ENCODE measurements at regions not wholly inside any gene's neighbourhood (a gene's known extent, or its start where the extent isn't known, plus 50 kb on each side); places are given as distances from the start of the nearest gene placed in this dataset.
A peak's percentile ranks its signal among the peaks of the same experiment; 100 is the strongest.

DNA sequence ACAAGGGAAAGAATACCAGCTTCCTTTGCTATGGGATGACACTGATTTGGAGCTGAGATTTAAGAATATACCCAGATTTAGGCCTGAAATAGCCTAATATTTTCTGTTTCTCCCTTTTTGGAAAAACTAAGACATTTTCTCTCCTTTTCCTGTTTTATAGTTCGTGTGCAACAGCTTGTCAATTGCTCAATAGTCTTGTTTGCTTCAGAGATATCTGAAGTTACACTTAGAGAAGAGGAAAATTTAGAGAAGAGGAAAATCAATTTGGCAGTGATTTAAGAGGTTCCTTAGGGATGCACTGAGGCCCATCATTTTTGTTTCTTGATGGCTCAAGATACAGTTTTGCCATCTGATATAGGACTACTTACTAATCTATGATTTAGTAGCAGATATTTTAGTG is 398.6 kb downstream of the RFPL4B start:
- DNase-seq = no peak

DNA sequence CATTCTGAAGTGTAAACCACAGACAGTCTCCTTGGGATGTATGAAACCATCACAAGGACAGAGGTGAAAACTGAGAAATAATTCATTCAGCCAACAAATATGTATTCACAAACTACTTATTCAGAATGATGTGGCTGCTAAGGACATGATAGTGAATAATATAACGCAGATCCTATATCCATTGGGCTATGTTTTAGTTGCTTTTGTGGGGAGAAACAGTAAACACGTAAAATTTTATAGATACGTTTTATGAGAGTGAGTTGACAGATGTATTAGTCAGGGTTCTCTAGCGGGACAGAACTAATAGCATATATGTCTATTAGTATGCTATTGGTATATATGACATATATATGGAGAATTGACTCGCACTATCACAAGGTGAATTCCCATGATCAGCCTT is 402.5 kb downstream of the RFPL4B start:
- no peak for DNase-seq

DNA sequence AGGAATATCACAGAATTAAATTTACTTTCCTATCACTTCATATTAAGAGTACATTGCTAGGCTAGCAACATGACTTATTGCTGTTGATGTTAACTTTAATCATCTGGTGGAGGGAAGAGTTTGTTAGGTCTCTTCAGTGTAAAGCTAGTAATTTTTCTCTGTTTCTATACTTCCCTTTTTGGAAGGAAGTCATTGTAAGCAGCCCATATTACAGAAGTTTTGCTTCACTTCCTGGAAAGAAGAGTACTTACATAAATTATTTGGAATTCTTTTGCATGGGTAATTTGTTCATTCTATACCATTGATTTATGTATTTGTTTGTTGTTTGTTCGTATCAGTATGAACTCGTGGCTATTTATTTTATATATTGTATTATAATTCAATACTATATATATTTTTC is 405.2 kb downstream of the RFPL4B start:
- DNase-seq = no peak

DNA sequence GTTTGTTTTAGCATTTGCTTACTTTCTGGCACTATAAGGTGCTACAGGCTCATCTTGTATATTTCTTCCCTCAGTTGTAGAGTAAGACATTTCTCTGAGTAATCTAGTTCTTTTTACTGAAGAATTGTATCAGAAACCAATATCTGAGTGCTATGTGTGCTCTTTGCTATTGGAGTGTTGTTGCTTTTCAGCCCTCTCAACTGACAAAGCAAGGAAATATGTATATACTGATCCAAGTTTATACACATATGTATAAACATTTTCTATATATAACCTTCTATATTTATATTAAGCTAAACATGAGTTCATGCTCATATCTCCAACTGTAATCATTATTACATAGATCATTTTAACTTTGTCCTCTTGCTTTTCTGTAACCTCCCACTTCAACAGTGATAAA is 405.7 kb downstream of the RFPL4B start:
- no peak for DNase-seq

DNA sequence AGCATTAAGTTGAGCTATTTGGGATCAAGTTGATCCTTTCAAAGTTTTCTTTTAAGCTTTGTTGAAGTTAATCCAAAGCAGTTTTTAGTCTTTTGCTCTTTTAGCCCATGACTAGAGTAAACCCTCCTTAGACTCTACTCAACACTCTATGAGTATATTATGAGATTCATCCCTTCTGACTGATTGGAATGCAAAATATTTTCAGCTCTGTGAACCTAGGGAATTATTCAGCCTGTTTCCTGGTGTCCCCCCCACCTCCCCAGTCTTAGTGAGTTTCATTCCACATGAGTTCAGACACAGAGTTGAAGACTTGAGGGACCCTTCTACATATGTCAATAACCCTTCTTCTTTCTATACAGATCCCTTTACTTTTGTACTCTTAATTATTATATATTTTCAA is 413.7 kb downstream of the RFPL4B start:
- no peak for DNase-seq

DNA sequence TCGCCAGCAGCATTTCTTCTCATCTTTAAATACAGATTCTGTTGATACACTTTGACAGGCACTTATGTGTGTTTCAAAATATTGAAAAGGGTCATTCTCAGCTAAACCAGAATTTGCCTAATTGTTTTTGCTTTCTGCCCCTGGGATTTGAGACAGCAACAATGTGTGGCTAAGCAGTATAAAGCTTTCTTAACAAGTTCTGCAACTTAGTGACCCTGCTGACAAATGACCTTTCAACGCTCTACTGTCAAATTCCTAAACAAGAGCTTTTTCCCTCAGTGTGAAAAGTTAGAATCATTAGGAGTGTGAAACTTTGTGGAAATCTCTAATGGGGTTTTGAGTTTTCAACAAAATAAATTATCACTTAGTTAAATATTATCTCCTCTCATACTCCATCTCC is 414.6 kb downstream of the RFPL4B start:
- DNase-seq = no peak

DNA sequence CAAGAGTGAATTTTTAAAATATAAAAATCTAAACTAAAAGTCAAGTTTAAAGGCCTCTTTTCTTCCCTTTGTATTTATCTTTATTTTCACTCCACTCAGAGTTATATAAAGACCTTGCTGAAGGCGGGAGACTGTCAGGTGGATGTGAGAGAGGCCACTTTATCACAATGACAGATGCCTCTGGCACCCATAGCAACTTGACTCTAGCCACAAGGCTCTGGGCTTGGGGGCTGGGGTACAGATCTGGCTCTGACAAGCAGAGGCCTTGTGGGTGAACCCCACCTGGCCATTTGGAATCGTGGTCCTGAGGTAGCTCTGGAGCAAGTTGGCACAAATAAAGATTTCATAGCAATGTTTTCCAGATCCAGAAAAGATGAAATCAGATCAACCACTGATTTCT is 417.2 kb downstream of the RFPL4B start:
- no peak for DNase-seq

DNA sequence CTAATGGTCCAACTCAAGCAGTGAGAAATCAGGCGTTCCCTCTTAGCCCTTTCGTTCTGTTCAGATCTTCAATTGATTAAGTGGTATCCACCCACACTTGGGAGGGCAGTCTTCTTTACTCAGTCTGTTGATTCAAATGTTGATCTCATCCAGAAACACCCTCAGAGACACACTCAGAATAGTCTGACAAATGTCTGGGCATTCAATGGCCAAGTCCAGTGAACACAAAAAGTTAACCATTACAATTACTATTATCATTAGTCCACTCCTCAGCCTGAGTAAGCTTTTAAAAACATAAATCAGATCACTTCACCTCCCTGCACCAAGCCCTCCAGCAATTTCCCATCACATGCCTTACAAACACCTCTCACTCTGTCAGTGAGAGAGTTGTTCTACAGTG is 423.2 kb downstream of the RFPL4B start:
- no peak for DNase-seq

DNA sequence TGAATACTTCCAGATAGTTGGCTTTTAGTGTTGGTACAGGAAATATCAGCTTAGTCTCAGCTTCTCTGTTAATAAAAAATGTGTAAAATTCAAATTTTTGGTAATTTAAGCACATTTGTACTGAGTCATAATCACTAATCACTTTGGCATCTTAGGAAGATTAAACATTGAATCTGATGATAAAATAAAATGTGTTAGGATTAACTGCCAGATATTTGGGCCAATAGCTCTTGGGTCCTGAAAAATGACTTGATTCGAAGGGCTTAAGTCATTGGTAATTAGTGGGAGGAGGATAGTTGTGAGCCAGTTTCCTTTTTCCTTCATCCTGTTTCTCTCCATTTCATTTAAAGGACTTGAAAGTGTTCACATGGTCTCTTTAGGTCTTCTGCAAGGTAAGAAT is 426.1 kb downstream of the RFPL4B start:
- no peak for DNase-seq

DNA sequence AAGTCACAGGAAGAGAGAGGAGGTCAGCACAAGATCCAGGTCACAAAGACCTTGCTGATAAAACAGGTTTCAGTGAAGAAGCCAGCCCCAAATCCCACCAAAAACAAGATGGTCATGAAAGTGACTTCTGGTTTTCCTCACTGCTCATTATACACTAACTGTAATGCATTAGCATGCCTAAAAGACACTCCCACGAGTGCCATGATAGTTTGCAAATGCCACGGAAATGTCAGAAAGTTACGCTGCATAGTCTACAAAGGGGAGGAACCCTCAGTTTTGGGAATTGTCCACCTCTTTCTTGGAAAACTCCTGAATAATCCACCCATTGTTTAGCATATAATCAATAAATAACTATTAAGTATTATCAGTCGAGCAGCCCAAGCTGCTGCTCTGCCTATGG is 427.2 kb downstream of the RFPL4B start:
- no peak for DNase-seq

DNA sequence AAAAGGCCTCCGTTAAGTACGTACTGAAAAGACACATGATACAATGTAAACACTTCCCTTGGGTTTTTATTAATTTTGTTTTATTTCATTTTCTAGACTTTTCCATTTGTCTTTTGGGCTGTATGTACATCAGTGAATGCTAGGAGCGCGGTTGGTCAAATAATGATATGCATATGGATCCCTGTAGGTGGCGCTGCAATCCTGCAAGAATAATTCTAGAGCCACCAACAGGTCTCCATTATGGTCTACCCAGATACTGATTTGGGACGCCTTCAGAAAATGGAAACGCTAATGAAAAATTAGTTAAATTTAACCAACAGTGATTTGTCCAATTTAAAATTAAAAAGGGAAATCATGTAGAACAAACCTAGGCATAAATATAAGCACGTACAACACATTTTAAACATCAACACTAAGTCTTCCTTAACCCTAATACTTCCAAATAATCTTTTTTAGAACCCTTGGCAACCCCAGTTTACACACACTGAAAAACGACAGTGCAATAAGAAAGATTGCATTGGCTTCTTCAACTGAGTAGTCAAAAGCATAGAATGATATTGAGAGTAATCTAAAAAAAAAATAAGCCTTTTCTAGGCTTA is 433.5 kb downstream of the RFPL4B start:
- peak; percentile 20 for DNase-seq

DNA sequence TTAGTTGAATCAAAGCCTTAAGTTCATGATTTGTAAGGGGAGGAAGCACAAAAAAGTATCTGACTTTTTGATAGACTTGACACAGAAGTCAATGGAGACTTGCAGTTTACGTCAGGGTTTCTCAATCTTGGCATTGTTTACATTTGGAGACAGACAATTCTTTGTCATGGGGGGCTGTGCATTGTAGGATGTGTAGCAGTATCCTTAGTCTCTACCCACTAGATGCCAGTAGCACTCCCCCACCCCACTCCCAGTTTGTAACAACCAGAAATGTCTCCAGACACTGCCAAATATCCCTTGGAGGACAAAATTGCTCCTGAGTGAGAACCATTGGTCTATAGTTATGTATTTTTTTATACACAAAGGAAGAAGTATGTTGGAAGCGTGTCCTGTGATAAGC is 434.1 kb downstream of the RFPL4B start:
- DNase-seq = no peak

DNA sequence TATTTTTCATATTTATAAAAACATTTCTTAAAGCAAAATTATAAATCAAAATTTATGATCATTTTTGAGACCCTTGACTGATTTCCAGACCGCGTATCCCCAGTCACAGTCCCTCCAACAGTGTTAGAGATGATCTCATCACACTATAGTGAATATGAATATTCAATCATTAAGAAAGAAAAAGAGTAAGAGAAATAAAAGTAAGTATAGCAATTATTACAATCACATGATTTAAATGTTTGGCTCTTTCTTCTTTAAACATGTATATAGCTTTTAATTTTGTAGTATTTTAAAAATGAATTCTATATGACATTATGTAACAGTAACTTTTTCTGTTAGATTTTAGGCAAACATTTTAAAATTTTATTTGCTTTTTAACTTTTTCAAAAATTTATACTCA is 438.3 kb downstream of the RFPL4B start:
- DNase-seq = no peak

DNA sequence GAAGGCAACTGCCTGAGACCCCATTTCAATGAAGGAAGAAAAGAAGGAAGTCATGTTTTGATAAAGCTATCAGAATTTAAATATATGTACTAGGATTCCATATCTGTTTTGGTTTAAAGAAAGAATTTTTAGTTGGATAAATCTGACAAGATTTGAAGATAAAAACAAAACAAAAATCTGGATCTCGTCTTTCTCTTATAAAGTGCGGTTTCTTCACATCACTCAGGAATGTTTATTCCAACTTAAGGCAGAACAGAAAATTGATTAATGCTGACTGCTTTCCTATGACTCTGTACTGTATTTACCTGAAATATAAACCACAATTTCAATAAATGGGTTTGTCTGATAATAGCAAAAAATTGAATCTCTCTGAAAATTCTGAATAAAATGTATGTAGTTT is 439.7 kb downstream of the RFPL4B start:
- DNase-seq = no peak

DNA sequence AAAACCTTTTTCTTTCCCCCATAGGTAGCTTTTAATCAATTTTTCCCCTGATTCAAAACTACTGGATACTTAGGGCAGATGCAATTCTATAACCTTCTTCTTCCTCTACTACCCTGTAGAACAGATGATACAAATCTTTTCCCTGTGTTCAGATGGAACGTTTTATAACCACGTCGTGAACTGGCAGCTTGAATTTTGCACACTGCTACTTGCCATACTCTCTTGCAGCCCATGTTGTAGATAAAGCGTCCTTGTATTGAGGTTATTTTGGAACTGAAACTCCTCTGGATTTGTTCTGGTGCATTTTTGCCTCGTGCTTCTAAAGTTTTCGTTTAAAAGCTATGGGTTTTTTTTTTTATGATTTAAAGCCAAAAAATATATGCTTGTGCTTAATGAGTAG is 440.2 kb downstream of the RFPL4B start:
- no peak for DNase-seq

DNA sequence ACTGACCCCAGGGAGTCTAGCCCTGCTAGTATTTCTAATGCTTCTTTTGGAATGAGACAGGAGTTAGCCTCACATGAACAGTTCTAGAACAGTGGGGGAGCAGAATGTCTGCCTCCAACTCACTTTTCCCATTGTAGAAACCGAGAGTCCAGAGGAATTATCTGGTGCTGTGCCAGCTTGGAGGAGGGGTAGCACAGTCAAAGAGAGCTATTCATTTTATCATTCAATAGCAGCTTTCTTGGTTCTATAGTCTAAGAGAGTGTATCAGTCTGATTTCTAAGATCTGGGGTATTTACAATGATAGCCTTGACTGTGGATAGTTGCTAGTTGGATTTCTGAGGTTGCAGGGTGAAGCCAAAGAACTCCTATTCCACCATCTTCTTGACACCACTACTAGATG is 448.2 kb downstream of the RFPL4B start:
- no peak for DNase-seq

DNA sequence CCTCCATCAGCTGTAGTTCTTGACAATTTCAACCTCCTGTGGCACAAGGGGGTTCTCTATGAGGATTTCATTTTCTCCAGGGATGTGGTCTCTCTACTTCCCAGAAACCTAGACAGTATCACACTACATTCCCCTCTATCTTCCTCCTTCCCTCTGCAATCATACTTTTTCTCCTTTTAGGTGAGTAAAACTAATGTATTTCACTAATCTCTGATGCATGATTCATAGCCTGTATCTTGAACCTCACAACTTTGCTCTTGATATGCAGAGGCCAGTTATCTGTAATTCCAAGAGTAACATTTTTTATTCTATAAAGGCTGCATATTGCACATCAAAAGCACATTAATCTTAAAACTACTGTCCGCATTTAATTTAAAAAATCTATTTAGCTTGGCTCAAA is 449.6 kb downstream of the RFPL4B start:
- DNase-seq = no peak

DNA sequence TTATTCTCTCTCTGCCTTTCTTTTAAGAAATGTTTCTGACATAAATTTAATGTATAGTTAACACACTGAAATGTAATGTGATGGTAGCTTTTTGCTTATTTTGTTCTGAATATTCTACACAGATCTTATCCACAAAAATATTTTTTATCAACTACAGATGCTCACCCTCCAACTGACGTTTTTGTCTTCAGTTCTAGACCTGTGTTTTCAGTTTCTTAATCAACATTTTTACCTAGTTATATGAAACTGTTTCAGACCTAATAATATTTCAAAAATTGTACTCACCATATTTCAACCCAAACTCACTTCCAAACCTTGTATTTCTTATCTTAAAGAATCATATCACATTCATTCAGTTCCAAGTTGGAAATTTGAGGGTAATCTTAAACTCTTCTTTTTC is 452.8 kb downstream of the RFPL4B start:
- no peak for DNase-seq

DNA sequence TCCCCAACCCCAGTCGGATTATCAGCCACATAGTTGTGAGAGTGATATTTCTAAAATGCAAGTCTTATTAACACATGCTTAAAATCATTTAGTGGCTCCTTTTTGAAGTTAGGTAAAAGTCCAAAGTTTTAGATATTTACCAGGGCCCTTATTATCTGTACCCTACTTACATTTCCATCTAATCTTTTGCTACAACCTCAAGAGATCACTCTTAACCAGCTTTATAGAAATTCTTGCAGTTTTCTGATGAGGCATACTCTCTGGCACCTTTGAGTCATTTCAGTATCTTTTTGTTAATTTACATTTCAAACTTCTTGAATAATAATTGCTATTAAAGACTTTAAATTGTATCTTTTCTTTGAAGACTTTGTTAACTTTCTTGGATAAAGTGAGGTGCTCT is 453.3 kb downstream of the RFPL4B start:
- no peak for DNase-seq

DNA sequence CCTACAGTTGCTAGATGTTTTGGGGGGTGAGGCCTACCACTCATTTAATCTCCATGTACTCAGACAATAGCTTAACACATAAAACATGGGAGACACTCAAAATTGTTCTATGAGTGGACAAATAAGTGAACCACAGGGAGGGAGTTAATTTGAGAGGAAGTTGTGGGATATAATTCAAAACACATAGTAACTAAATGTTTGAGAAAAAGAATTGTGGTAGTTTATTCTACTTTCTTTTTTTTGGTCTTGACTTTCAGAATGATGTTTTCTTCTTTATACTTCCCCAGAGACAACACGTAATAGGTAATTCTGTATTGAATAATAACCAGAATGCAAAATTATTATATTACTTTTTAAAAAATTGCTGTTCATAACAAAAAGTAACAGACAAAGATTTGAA is 453.8 kb downstream of the RFPL4B start:
- no peak for DNase-seq

DNA sequence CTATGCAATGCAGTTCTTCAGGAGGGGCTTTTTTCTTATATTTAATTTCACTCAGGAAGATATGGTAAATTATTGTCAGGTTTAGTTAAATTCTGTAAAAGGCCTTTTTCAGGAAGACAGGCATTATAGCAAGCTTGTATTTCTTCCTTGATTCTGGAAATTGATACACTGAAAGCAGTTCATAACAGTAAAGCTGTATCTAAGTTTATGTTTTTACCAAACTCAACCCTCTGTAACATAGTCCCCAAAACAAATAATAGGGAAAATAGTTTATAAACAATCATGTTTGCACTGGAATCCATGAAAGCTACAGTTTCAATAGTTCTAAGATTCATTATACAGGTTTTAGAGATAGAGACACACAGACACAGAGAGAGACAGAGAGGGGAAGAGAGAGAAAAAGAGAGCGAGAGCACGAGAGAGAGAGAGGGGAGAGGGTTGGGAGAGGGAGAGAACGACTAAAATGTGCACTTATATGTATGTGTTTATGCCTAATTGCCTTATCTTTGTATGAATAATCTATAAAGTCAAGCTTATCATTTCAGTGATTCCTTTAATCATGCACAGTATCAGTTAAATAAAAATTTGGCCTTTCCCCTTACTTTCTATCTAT is 454.4 kb downstream of the RFPL4B start:
- no peak for DNase-seq

DNA sequence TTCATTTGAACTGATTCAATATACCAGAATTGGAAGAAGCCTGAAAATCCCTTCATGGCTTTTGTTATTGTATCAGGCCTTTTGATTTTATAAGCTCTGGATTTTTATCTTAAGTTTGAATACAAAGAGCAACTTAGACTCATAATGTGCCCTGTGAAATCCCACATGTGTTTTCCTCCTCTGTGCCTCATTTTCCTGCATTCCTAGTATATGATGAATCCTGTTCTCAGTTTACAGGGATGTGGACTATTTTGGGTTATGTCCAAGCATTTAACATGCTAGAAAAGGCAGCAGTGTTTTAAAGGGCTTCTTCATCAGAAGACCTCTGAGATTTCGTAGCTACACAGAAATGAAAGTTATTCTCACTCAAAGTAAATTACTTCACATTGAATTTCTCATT is 455.0 kb downstream of the RFPL4B start:
- no peak for DNase-seq

DNA sequence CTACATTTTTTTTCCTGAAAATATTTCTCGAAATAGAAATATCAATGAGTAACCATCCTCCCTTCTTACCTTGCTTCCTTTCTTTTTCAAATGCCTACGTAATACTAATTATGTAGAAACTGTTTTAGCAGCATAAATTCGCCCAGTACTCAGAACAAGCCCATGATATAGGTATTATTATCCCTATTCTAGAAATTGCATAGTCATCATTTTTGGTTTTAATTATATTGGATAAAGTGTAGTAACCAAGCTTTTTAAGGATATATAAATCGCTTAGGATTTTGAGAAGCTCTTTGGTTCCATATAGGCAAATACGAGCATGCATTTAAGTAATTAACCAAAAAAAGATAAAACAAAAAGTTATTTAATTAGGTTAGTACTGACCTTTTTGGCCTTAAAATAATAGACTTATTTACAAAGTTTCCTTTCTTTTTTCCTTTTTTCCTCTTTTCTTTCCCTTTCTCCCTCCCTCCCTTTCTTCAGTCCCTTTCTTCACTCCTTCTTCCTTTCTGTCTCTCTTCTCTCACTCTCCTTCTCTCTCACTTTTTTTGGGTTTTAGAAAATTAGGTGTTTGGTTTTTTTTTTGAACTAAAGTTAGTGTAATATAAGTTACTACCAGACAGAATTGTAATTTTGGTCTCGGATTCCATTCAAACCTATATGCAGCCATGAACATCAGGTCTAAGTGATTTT is 457.7 kb downstream of the RFPL4B start:
- no peak for DNase-seq

DNA sequence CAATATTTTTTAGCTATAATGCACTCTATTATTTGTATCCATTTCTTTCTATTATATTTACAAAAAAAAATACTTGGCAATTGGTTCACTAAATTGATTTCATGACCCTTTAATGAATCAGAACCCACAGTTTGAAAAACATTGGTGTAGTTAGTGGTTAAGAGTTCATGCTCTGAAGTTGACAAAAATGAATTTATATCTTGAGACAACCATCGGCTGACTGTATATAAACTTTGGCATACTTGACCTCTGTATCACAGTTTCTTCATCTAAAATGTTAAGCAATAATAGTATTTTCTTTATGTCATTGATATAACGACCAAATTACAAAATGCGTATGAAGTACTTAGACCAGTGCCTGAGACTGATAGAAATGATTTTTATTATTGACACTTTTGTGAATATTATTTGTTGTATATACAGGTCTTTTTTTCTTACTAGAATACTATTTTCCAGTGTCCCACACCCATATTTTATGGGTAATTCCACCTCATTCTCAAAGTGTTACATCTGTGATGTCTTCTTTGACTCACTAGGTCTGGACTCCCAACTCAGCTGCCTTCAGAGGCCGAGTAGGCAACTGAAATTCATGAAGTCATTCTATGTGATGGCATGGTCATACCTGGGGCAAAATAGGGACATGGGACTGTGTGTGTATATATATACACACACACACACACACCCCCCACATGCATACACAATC is 459.2 kb downstream of the RFPL4B start:
- no peak for DNase-seq

Measured in stimulated activated CD4-positive, alpha-beta T cell treated with anti-CD3 and anti-CD28 coated beads, Interleukin-1b, Interleukin-23, amount 100 ng/mL, for 48 hours (primary cell).